ENCODE measurements at regions not wholly inside any gene's neighbourhood (a gene's known extent, or its start where the extent isn't known, plus 50 kb on each side); places are given as distances from the start of the nearest gene placed in this dataset.

DNA sequence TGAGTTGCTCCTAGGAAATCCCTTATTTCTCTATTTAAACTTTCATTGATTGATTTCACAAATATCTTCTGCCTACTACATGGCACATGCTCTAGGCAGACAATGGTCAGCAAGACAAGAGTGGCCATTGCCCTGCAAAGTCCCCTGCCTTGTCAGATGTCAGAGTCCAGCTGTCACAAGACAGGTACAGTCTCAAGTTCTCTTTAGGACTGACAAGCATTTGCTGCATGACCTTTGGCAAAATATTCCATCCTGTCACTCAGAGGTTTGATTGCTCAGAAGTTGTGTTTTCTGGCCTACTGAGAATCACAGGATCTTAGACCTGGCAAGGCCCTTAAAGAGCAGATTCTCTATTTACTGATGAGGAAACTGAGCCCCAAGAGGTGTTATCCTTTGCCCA is 322.3 kb upstream of the NFE2L3 start:
- H3K4me1 ChIP-seq (ENCODE audit: control insufficient read depth in 1 of 2, insufficient read depth in 2 of 2, low read length in 2 of 2) = no peaks in the 10 kb centered on the region
- no peaks in the 10 kb centered on the region for H3K79me2 ChIP-seq (ENCODE audit: insufficient read depth, low read length)
- CTCF ChIA-PET = interaction anchor here (1.3 kb wide), 1 partner anchor 10 kb away, joined by 3 read pairs; no protein-coding TSS in a partner anchor
- POLR2A ChIA-PET = no interaction called here
- no peak overlapping the region for H2AFZ ChIP-seq (ENCODE audit: low read depth, low read length, poor library complexity, severe bottlenecking)
- H3K27ac ChIP-seq (ENCODE audit: low read depth, low read length) = no peak overlapping the region
- BruUV-seq (replicated peaks) = no TSS peak
- no peak overlapping the region for H3K4me2 ChIP-seq (ENCODE audit: low read length)
- no peak for TF ChIP-seq EZH2phosphoT487 (IDR thresholded peaks at IDR 0.05; ENCODE audit: borderline replicate concordance)
- intact Hi-C loops (cut with micrococcal nuclease) = no loop called here
- DNase-seq (ENCODE audit: low read depth, low spot score) = no peak
- peaks cover 41% of the 10 kb centered on the region for H3K27me3 ChIP-seq (ENCODE audit: insufficient read depth, low read length)
- H4K20me1 ChIP-seq (ENCODE audit: insufficient read depth) = no peaks in the 10 kb centered on the region
- H3K9me3 ChIP-seq (ENCODE audit: control insufficient read depth in 1 of 2, insufficient read depth in 1 of 2, low read depth in 1 of 2, low read length in 2 of 2) = no peaks in the 10 kb centered on the region
- no peaks in the 10 kb centered on the region for H3K9me2 ChIP-seq (ENCODE audit: insufficient read depth)
- H3K36me3 ChIP-seq (ENCODE audit: control insufficient read depth in 1 of 2, insufficient read depth in 2 of 2, low read length in 2 of 2) = no peaks in the 10 kb centered on the region
- RAD21 ChIA-PET (ENCODE audit: low non-redundant PET in 1 of 2, low total read pairs in 2 of 2, uncharacterized antibody in 2 of 2, unreplicated experiment in 2 of 2) = no interaction called here
- ATAC-seq = no peak
- H3K4me3 ChIP-seq (replicated peaks in 1 of 2; ENCODE audit: low read depth in 1 of 2, low read length in 2 of 2) = no peak overlapping the region
- no peak overlapping the region for H3K9ac ChIP-seq (ENCODE audit: low read length)

DNA sequence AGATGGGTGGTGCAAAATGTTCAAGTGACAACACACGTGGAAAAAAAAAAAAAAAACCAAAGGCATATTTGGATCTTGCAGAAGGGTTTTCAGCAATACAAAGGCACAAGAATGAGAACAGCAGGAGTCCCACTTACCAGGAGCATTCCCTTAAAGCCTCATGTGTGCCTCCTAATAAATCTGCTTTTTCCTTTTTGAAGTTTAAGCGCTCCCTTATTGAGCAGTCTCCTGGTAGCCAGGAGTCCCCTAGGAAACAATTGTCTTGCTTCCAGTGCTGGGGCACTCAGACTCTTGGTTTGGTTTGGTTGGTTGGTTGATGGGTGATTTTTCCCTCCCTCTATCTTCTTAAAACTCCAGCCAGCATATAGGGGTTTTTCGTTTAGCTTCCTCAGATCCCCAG is 321.8 kb upstream of the NFE2L3 start:
- TF ChIP-seq SIN3A (IDR thresholded peaks at IDR 0.05; ENCODE audit: low read depth) (no peak), EZH2 (IDR thresholded peaks at IDR 0.05) (no peak), EGR1 (IDR thresholded peaks at IDR 0.05; ENCODE audit: low read depth) (no peak), CEBPB (IDR thresholded peaks at IDR 0.05; ENCODE audit: low read depth) (no peak), ATF3 (IDR thresholded peaks at IDR 0.05) (no peak), ZNF274 (IDR thresholded peaks at IDR 0.05; ENCODE audit: low read depth, low read length) (no peak), ZFX (IDR thresholded peaks at IDR 0.05) (no peak), POLR2AphosphoS5 (IDR thresholded peaks at IDR 0.05; ENCODE audit: low read depth, low read length) (no peak), RAD21 (IDR thresholded peaks at IDR 0.05; ENCODE audit: low read depth) (no peak), MAX (IDR thresholded peaks at IDR 0.05) (no peak), SRF (IDR thresholded peaks at IDR 0.05; ENCODE audit: low read depth) (no peak), ZBTB33 (IDR thresholded peaks at IDR 0.05; ENCODE audit: extremely low read depth, insufficient replicate concordance, low read length) (no peak), ELF1 (IDR thresholded peaks at IDR 0.05; ENCODE audit: borderline replicate concordance, low read depth) (no peak), FOSL1 (IDR thresholded peaks at IDR 0.05; ENCODE audit: low read depth) (no peak), TCF7L2 (IDR thresholded peaks at IDR 0.05; ENCODE audit: borderline replicate concordance, extremely low read depth, insufficient read depth, insufficient read length) (no peak), SP1 (IDR thresholded peaks at IDR 0.05; ENCODE audit: low read depth) (no peak), JUND (IDR thresholded peaks at IDR 0.05) (no peak)
- TF ChIP-seq, protein P1, sequence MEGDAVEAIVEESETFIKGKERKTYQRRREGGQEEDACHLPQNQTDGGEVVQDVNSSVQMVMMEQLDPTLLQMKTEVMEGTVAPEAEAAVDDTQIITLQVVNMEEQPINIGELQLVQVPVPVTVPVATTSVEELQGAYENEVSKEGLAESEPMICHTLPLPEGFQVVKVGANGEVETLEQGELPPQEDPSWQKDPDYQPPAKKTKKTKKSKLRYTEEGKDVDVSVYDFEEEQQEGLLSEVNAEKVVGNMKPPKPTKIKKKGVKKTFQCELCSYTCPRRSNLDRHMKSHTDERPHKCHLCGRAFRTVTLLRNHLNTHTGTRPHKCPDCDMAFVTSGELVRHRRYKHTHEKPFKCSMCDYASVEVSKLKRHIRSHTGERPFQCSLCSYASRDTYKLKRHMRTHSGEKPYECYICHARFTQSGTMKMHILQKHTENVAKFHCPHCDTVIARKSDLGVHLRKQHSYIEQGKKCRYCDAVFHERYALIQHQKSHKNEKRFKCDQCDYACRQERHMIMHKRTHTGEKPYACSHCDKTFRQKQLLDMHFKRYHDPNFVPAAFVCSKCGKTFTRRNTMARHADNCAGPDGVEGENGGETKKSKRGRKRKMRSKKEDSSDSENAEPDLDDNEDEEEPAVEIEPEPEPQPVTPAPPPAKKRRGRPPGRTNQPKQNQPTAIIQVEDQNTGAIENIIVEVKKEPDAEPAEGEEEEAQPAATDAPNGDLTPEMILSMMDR (IDR thresholded peaks at IDR 0.05 in 2 of 3, conservative IDR thresholded peaks at IDR 0.05 in 1 of 3; ENCODE audit: borderline replicate concordance in 1 of 3, insufficient read depth in 1 of 3, low read depth in 2 of 3, low read length in 2 of 3) = no peak
- Histone ChIP-seq H3K9me3 (ENCODE audit: control insufficient read depth in 1 of 2, insufficient read depth in 1 of 2, low read depth in 1 of 2, low read length in 2 of 2) (no peaks in the 10 kb centered on the region), H3K27me3 (ENCODE audit: insufficient read depth, low read length) (peaks cover 36% of the 10 kb centered on the region), H3K4me1 (ENCODE audit: control insufficient read depth in 1 of 2, insufficient read depth in 2 of 2, low read length in 2 of 2) (no peaks in the 10 kb centered on the region), H3K79me2 (ENCODE audit: insufficient read depth, low read length) (no peaks in the 10 kb centered on the region), H3K4me2 (ENCODE audit: low read length) (no peak overlapping the region), H3K9me2 (ENCODE audit: insufficient read depth) (no peaks in the 10 kb centered on the region), H2AFZ (ENCODE audit: low read depth, low read length, poor library complexity, severe bottlenecking) (no peak overlapping the region), H3K9ac (ENCODE audit: low read length) (no peak overlapping the region), H4K20me1 (ENCODE audit: insufficient read depth) (no peaks in the 10 kb centered on the region), H3K27ac (ENCODE audit: low read depth, low read length) (no peak overlapping the region), H3K36me3 (ENCODE audit: control insufficient read depth in 1 of 2, insufficient read depth in 2 of 2, low read length in 2 of 2) (no peaks in the 10 kb centered on the region), H3K4me3 (replicated peaks in 1 of 2; ENCODE audit: low read depth in 1 of 2, low read length in 2 of 2) (no peak overlapping the region)
- DNase-seq (ENCODE audit: low read depth, low spot score) (no peak), ATAC-seq (no peak)
- RAD21 ChIA-PET (ENCODE audit: low non-redundant PET in 1 of 2, low total read pairs in 2 of 2, uncharacterized antibody in 2 of 2, unreplicated experiment in 2 of 2) = no interaction called here
- POLR2A ChIA-PET = no interaction called here
- intact Hi-C loops (cut with micrococcal nuclease) = no loop called here
- CTCF ChIA-PET = interaction anchor here (1.3 kb wide), 1 partner anchor 11 kb away, joined by 3 read pairs; no protein-coding TSS in a partner anchor
- BruUV-seq (replicated peaks) = no TSS peak

Measured in HCT116 (cell line).